GM18508 (cell line): ENCODE measurements at regions not wholly inside any gene's neighbourhood (a gene's known extent, or its start where the extent isn't known, plus 50 kb on each side); places are given as distances from the start of the nearest gene placed in this dataset.
A peak's percentile ranks its signal among the peaks of the same experiment; 100 is the strongest.
"Not testable (repeated sequence)": the region's sequence is repeated elsewhere in the genome, so short reads cannot be mapped to it uniquely, and the experiment has no call there.

ENCODE experiments used
- ATAC-seq: cut with Tn5 transposase; IDR thresholded peaks from one replicate; pipeline ENCODE4 v1.9.1; 2021; ENCODE audit warnings: moderate number of reproducible peaks; ENCODE audit not compliant: insufficient read depth, unreplicated experiment

DNA sequence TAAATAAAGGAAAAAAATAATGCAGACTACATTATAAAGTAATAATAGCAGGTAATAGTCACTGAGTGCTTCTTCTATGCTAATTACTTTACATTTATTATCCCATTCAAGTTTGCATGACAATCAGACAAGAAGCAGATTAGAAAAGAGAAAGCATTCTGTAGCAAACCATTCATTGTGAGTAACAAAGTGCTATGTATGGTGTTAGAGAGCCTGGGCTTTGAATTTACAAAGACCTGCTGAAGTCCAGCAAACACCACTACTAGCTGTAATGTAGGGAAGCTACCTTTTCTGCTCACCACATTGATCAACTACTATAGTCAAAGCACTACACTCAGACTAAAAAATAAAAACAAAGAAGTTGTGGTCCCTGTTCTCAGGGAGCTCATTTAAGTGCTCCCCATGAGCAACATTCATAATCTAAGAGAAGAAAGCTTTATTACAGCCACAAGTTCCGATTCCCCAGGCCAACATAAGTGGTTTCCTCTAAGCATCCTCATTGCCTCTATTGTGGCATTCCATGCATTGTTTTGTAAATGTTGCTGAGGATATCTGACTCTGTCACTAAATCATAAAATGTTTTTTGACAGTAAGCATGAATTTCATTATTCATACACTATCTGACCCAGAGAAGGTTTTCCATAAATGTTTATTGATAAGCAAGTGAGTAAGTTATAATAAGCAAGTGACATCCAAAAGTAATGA is 108.5 kb downstream of the FOXD4L6 start:
- not testable (repeated sequence) for ATAC-seq

DNA sequence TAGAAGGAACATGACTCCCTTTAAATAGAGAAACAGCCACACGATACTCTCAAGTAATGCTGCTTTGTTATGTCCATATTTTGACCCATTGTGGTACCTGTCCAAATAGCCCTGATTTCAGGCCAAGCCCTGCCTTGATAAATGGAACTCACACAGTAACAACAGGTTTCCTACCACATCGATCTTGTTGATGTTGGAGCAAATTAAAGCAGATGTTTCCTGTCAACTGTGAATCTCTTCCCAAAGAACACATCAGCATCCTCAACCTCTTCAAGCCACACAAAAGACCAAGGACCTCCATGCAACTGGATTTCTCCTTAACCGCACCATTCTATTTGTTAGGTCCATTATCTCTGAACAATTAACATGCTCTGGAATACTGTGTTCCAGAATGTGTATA is 109.5 kb downstream of the FOXD4L6 start:
- not testable (repeated sequence) for ATAC-seq

DNA sequence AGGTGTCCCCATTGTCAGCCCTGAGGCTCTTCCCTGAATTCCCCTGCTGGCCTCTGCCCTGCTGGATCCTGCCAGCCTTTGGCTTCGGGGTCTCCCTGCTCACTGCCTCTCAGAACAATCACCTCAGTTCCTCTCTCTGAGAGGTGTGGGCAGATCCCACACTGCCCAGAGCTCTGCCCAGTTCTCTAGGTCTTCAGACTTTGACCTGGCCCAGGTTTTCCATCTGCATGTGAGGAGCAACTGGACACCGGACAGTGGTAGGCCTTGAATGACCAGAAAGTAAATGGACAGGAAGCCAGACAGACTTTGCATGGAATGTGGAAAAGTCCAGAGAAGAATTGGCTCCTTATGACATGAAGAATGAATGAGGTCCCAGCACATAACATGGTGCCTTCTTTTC is 111.8 kb downstream of the FOXD4L6 start:
- not testable (repeated sequence) for ATAC-seq

DNA sequence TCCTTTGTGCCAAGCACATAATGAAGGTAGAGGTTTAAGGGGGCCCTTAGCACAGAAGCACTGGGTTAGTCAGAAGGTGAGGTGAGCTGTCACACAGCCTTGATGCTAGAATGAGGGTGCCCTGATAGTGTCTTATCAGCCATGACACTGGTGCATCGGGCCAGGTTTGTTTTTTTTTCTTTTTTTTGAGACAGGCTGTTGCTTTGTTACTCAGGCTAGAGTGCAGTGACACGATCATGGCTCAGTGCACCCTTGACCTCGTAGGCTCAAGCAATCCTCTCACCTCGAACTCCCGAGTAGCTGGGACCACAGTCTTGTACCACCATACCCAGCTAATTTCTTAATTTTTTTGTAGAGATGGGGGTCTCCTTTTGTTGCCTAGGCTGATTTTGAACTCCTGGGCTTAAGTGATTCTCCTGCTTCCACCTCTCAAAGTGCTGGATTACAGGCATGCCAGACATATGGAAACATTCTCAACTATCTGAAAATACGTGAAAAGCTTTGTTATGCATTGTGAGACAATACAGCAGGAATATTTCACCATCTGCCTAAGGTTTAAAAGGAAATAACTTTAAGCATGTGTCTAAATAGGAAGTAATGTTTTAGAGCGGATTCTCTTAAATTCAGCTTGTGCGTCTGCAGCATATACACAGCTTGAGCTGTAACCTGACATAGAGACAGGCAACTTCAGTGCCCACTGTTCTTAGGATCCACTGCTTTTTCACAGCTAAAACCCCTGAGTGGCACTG is 128.4 kb downstream of the FOXD4L6 start:
- not testable (repeated sequence) for ATAC-seq

DNA sequence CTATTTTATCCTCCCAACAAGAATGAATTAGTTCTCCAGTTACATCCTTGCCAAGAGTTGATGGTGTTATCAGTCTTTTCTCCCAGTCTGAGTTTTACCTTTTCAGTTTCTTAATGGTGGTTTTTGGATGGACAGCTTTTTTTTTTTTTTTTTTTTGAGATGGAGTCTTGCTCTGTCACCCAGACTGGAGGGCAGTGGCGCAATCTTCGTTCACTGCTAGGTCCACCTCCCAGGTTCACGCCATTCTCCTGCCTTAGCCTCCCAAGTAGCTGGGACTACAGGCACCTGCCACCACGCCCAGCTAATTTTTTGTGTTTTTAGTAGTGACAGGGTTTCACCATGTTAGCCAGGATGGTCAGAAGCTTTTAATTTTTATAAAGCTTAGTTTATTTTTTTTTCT is 133.0 kb downstream of the FOXD4L6 start:
- not testable (repeated sequence) for ATAC-seq

DNA sequence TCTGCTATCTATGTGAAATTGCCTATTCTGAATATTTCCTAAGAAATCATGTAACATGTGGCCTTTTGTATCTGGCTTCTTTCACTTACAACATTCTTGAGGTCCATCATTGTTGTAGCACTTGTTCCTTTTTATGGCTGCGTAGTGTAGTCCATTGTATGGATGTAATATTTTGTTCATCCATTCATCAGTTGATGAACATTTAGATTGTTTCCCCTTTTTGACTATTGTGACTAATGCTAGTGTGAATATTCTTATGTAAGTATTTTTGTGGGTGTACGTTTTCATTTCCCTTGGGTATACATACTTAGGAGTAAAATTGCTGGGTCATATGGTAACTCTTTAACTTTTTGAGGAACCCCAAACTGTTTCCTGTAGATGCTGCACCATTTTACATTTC is 134.6 kb downstream of the FOXD4L6 start:
- ATAC-seq: not testable (repeated sequence)

DNA sequence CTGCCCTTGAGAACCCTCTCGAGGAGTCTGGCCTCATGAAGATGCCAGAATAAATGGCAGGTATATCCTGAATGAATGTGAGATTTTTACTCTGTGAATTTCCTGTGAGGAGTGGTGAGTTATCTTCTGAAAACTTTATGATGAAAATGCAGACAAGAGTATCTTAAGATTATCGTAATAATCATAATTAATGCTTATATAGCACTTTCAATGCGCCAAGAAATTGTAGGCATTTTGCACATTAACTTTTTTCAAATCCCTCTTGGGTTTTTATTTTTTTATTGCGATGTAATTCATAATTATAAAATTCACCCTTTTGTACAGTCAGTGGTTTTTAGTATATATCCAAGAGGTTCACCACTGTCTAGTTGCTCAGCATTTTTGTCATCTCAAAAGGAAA is 135.1 kb downstream of the FOXD4L6 start:
- ATAC-seq: not testable (repeated sequence)

DNA sequence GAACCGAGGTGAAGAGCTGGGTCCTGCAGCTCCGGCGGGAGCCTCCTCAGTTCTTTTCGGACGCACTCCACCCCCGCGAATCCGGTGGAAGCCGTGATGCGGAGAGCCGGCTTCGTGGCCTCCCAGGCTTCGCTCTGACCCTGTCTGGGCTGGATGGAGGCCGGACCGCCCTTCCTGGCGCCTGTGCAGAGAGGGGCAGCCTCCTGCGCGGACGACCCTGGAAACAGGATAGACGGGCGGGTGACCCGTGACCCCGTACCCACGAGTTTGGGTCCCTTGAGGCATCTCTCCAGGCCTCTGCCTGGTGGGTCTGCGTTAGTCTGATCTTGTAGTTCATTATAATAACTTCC is 136.0 kb downstream of the FOXD4L6 start:
- ATAC-seq: peak; percentile 11

DNA sequence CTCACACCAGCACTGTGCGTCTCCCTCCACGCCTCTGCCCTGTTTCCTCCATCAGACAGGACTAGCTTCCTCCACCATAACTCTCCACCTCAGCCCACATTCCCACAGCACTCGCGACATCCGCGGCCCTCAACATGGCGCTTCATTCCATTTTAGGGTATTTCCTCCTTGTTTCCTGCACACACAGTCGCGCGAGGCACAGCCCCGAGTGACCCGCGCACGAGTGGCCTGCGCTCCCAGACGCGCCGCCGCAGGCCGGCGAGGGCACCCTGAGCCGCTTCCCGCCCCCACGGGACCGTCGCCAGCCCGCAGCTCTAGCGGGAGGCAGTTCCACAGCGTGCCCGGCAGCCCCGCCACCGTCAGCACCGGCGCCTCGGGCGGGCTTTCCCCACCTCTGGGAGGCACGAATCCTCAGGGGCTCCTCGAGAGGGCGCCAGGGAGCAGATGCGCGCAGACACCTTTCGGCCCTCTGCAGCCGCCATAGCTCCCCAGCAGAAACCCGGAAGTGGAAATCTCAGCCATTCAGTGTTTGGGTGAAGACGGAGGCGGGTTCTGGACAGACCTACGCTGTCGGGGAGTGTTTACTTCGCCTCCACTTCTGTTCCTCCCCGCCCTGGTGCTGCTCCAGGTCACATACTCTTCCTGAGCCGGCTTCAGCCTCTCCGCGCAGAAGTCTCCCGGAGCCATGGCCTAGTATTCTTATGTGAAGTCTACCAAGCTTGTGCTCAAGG is 136.6 kb downstream of the FOXD4L6 start:
- peak; percentile 100 for ATAC-seq

DNA sequence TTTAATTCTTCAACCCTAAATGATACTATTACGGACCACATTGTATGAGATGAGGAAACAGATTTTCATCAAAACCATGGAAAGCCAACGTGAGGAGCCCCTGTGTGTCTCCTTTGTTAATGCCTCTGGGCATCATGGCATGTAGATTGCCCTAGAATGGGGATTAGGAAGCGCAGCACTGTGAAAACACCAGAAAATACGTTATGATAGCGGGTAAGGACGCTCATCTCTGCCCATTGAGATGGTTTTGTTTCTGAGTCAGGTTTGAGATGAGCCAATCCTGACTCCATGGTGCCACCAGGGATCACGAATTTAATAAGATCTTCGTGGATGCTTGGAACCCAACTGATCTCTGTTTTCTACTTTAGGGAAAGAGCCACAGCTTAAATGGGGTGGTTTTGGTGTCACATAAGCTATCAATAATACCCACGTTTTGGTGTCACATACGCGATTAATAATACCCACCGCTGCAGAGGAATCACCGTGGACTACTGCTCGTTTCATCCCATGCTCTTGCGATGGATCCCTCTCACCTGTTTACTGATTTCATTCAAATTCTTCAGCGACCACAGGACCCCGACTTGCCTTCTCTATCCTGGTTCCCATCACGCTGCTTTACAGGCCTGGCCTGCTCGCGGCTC is 137.3 kb downstream of the FOXD4L6 start:
- not testable (repeated sequence) for ATAC-seq

DNA sequence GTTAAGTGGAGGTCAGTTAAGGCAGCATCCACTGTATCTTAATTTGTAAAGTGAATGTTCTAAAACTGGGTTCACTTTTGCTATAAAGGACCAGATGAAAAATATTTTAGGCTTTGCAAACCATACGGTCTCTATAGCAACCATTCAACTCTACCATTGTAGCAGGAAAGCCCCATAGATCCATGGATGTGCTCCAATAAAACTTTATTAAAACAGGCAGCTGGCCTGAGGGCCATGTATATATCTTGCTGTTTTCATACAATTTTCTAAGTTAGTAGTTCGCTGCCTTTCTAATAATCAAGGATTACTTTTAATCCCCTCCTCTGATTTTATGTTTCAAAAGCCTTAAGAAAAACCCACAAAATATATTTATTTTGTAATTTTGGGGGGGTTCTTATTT is 142.1 kb downstream of the FOXD4L6 start:
- not testable (repeated sequence) for ATAC-seq

DNA sequence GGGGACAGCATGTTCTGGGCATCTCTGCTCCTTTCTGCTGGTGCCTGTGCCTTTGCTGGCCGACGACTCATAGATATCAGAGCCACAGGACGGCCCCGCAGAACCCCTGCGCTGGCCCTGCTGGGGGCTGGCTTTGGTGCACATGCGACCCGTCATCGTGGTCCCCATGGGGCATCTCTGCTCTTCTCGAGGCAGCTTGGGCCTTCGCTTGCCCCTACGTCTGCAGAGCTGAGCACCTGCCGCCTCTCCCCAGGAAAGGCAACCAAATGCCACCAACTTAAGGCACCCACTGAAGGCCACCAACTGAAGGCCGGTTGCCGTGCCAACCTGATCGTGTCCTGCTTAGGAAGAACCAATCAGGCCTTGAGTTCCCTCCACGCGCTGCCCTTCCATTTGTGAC is 153.1 kb downstream of the FOXD4L6 start:
- not testable (repeated sequence) for ATAC-seq

DNA sequence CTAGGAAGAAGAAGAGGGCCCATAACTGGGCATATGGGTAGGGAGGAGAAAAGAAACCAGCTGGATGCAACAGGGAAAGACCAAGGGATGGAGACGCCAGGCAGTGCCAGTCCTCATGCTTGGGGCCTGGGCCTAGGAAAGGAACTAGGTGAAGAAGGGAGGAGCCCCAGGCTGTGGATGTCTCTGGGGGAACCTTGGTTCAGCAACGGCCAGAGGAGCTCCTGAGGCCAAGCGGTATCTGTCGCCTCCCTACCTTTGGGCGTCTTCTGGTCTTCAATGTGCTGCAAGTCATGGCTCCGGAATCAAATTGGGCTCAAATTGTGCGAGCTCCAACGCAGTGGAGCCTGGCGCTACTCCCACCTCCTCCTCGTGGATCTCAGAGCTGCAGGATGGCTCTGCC is 153.6 kb downstream of the FOXD4L6 start:
- ATAC-seq: not testable (repeated sequence)

DNA sequence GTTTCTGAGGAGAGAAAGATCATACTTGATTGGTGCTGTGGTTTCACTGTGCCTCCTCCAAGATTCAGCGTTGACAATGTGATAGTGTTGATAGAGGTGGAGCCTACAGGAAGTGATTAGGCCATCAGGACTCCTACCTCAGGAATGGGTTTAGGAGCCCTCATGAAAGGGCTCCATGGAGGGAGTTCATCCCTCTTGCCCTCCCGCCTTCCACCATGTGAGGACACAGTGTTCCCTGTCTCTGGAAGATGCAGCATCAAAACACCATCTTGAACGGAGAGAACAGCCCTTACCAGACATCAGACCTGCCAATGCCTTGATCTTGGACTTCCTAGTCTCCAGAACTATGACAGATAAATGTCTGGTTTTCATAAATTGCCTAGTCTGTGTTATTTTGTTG is 156.7 kb downstream of the FOXD4L6 start:
- ATAC-seq: not testable (repeated sequence)

DNA sequence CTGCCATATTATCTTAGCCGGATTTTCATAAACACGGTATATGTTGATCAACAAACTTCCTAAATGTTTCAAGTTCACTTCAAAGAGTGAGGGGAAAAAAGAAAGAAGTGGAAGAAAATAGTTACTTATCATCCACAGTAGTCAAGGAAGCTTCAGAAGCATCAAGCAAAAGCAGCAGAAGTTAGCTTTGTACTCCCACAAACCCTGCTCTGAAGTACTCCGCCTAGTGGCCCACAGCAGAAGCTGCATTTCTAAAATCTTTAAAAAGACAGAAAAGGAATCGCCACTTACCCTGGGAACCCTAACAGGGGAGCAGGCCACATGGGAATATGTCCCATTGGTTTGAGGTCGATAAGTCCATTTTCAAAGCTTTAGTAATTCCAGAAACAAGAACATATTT is 158.1 kb downstream of the FOXD4L6 start:
- ATAC-seq: not testable (repeated sequence)

DNA sequence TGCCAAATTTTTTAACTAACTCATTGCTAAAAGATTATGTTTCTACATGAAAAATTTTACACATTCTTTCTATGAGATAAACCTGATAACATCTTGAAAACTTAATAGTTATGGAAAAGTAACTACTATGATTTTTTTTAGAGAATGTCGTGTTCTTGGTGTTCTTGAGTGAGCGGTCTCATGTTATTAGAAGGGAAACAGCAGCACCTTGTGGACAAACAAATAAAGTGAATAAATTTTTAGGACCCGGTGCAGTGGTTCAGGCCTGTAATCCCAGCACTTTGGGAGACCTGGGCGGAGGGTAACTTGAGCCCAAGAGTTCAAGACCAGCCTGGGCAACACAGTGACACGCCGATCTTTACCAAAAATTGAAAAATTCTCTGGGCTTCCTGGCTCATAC is 166.0 kb downstream of the FOXD4L6 start:
- ATAC-seq: not testable (repeated sequence)

DNA sequence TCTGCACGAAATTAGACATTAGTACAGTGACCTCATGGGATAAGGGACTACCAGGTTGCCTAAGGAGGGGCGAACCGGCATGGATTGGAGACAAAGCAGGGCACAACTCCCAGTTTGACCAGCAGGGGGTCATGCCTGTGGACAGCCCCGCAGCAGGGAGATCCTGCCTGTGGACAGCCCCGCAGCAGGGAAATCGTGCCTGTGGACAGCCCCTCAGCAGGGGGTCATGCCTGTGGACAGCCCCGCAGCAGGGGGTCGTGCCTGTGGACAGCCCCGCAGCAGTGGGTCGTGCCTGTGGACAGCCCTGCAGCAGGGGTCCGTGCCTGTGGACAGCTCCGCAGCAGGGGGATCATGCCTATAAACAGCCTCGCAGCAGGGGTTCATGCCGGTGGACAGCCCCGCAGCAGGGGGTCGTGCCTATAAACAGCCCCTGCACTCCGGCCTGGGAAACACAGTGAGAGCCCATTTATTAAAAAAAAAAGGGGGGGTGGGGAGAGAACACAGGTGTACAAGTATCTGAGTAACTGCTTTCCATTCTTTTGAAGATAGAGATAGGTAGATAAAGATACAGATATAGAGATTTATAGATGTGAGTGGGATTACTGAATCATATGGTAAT is 176.5 kb downstream of the FOXD4L6 start:
- not testable (repeated sequence) for ATAC-seq

DNA sequence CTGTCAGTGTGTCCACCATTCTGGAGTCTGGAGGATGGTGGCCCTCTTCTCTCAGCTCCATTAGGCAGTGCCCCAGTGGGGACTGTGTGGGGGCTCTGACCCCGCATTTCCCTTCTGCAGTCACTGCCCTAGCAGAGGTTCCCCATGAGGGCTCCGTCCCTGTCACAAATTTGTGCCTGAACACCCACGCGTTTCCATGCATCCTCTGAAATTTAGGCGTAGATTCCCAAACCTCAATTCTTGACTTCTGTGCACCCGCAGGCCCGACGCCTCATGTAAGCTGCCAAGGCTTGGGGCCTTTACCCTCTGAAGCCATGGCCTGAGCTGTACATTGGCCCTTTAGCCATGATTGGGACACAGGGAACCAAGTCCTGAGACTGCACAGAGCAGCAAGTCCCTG is 182.3 kb downstream of the FOXD4L6 start:
- ATAC-seq: not testable (repeated sequence)

DNA sequence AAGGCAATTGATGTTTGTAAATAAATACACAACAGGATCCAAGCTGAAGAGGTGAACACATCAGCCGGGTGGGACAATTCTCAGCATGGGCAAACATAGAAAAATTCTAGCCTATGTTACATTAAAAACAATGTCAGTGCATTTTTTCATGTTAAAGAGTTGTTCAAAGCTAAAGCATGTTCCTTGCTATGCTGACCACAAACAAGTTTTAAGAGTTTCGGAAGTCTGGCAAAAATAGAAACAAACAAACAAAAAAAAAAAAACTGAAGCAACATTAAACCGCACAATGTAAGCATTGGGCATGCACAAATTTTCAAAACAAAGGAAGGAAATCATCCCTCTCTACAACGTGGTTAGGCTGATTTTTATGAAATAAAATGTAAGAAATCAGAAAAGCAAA is 185.8 kb downstream of the FOXD4L6 start:
- ATAC-seq: not testable (repeated sequence)

DNA sequence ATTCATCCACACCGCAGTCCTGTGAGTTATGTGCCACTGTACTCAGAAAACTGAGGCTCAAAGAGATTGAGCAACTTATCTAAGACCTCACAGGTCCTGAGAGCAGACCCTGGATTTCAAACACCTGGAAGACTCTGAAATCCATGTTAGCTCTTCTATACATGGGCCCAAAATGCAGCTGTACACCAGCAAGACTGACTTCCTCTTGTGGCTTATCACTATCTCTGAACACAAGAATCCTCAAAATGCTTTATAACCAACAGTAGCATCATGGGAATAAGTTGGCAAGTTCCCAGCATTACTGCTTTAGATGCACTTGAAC is 188.6 kb downstream of the FOXD4L6 start:
- not testable (repeated sequence) for ATAC-seq
